H1 (cell line): ENCODE measurements at regions not wholly inside any gene's neighbourhood (a gene's known extent, or its start where the extent isn't known, plus 50 kb on each side); places are given as distances from the start of the nearest gene placed in this dataset.

Experiments used
- CTCF ChIA-PET: fragments of 300-600 bp; sonication (Branson Sonifier 250); formaldehyde crosslinking; loops from one replicate; lab custom pipeline; 2021; ENCODE audit not compliant: partially characterized antibody; lab: Charles Lee
- POLR2A ChIA-PET: fragments of 300-600 bp; sonication (Branson Sonifier 250); formaldehyde crosslinking; loops from one replicate; lab custom pipeline; 2021; ENCODE audit warnings: inconsistent platforms; ENCODE audit not compliant: partially characterized antibody; lab: Charles Lee
- DNase-seq, 2 experiments: peaks; one replicate each; pipeline versions ENCODE4 v3.0.0 to v3.0.0-alpha.2; 2010 to 2022; ENCODE audit warnings: low spot score in 2 of 2, low read depth in 1 of 2, mixed read lengths in 1 of 2
- FAIRE-seq: peaks from 2 replicates; lab custom pipeline; 2011; peaks lifted over from hg19 to GRCh38; lab: Jason Lieb, UNC
- H2AFZ ChIP-seq: 2 replicates; pipeline ENCODE4 v1.8.1; 2012; ENCODE audit warnings: low read length, inconsistent platforms
- H2AK5ac ChIP-seq: 2 replicates; pipeline ENCODE4 v1.6.1; 2013; ENCODE audit warnings: low read depth, low read length
- H2BK120ac ChIP-seq: replicated peaks from 2 replicates; pipeline ENCODE3; 2013; ENCODE audit warnings: low read depth, low read length, inconsistent platforms
- H2BK12ac ChIP-seq: 2 replicates; pipeline ENCODE4 v1.6.1; 2013; ENCODE audit warnings: low read depth, low read length
- H2BK15ac ChIP-seq: 2 replicates; pipeline ENCODE4 v1.6.1; 2013; ENCODE audit warnings: low read length
- H2BK20ac ChIP-seq: 2 replicates; pipeline ENCODE4 v1.6.1; 2013; ENCODE audit warnings: low read length
- H2BK5ac ChIP-seq: 2 replicates; pipeline ENCODE4 v1.6.1; 2013; ENCODE audit warnings: low read depth, low read length
- H3K14ac ChIP-seq: 2 replicates; pipeline ENCODE4 v1.6.1; 2013; ENCODE audit warnings: inconsistent platforms; ENCODE audit not compliant: insufficient read length
- H3K18ac ChIP-seq: 2 replicates; pipeline ENCODE4 v1.6.1; 2013; ENCODE audit warnings: low read length; ENCODE audit errors: extremely low read depth
- H3K23ac ChIP-seq: 2 replicates; pipeline ENCODE4 v1.6.1; 2013; ENCODE audit warnings: inconsistent platforms; ENCODE audit not compliant: insufficient read length
- H3K23me2 ChIP-seq: 2 replicates; pipeline ENCODE4 v1.6.1; 2013; ENCODE audit warnings: low read depth, low read length
- H3K27ac ChIP-seq: 2 replicates; pipeline ENCODE4 v1.6.1; 2011; ENCODE audit warnings: low read depth, low read length, inconsistent platforms
- H3K27me3 ChIP-seq, 4 experiments: replicated peaks in 1 of 4; 1 replicate in 1 of 4; 2 replicates in 3 of 4; pipeline versions ENCODE4 v1.6.1 to v1.8.1; 2011 to 2013; ENCODE audit warnings: low read length in 3 of 4, mild to moderate bottlenecking in 3 of 4, inconsistent platforms in 2 of 4, mixed read lengths in 2 of 4, moderate library complexity in 1 of 4; ENCODE audit not compliant: control insufficient read depth in 3 of 4, insufficient read depth in 3 of 4; ENCODE audit errors: extremely low read depth in 1 of 4
- H3K36me3 ChIP-seq, 4 experiments: 2 replicates each; pipeline versions ENCODE4 v1.6.1 to v1.8.1; 2011 to 2013; ENCODE audit warnings: mild to moderate bottlenecking in 4 of 4, low read length in 3 of 4, moderate library complexity in 2 of 4, control low read depth in 1 of 4, inconsistent platforms in 1 of 4; ENCODE audit not compliant: insufficient read depth in 4 of 4, control insufficient read depth in 2 of 4
- H3K4ac ChIP-seq: replicated peaks from 2 replicates; pipeline ENCODE3; 2013; ENCODE audit warnings: low read length, low read depth, mixed read lengths, inconsistent platforms; ENCODE audit not compliant: insufficient read length
- H3K4me1 ChIP-seq, 4 experiments: replicated peaks in 1 of 4; 1 replicate in 1 of 4; 2 replicates in 3 of 4; pipeline versions ENCODE4 v1.6.1 to v1.8.1; 2011 to 2013; ENCODE audit warnings: low read length in 3 of 4, inconsistent platforms in 2 of 4, mixed read lengths in 1 of 4; ENCODE audit not compliant: insufficient read depth in 4 of 4, control insufficient read depth in 3 of 4
- H3K4me2 ChIP-seq, 2 experiments: 2 replicates each; pipeline versions ENCODE4 v1.6.1 to v1.8.1; 2011 to 2013; ENCODE audit warnings: low read depth in 2 of 2, low read length in 2 of 2, control low read depth in 1 of 2, inconsistent platforms in 1 of 2, mild to moderate bottlenecking in 1 of 2; ENCODE audit not compliant: insufficient read depth in 1 of 2
- H3K4me3 ChIP-seq, 4 experiments: fragments of 200-600, 300-600 bp in 1 of 4; sonication (generic), shearing (Covaris generic), sonication (Bioruptor Twin) in 1 of 4; 2 replicates each; pipeline versions ENCODE4 v1.5.1 to v1.8.1; 2011 to 2016; ENCODE audit warnings: low read length in 4 of 4, low read depth in 3 of 4, control low read depth in 2 of 4, inconsistent platforms in 2 of 4, mild to moderate bottlenecking in 2 of 4, mixed read lengths in 1 of 4, moderate library complexity in 1 of 4; ENCODE audit not compliant: insufficient read depth in 2 of 4; ENCODE audit errors: extremely low read depth in 1 of 4
- H3K56ac ChIP-seq: replicated peaks from 2 replicates; pipeline ENCODE3; 2013; ENCODE audit warnings: low read depth, mild to moderate bottlenecking, mixed read lengths, low read length, inconsistent platforms; ENCODE audit not compliant: insufficient read length
- H3K79me1 ChIP-seq: 2 replicates; pipeline ENCODE4 v1.6.1; 2013; ENCODE audit warnings: low read depth, low read length, control low read depth
- H3K79me2 ChIP-seq, 2 experiments: 2 replicates each; pipeline versions ENCODE4 v1.6.1 to v1.8.1; 2012 to 2013; ENCODE audit warnings: low read length in 2 of 2, mild to moderate bottlenecking in 2 of 2, inconsistent platforms in 1 of 2; ENCODE audit not compliant: insufficient read depth in 2 of 2, control insufficient read depth in 1 of 2
- H3K9ac ChIP-seq, 4 experiments: replicated peaks in 1 of 4; 1 replicate in 1 of 4; 2 replicates in 3 of 4; pipeline versions ENCODE4 v1.6.1 to v1.8.1; 2011 to 2013; ENCODE audit warnings: low read depth in 3 of 4, low read length in 3 of 4, control low read depth in 2 of 4, mild to moderate bottlenecking in 2 of 4, moderate library complexity in 2 of 4, inconsistent platforms in 1 of 4; ENCODE audit errors: extremely low read depth in 1 of 4
- H3K9me3 ChIP-seq, 2 experiments: 2 replicates each; pipeline versions ENCODE4 v1.6.1 to v1.8.1; 2012 to 2013; ENCODE audit warnings: mild to moderate bottlenecking in 2 of 2, moderate library complexity in 2 of 2, control low read depth in 1 of 2, inconsistent platforms in 1 of 2, low read depth in 1 of 2, low read length in 1 of 2, mixed read lengths in 1 of 2; ENCODE audit not compliant: insufficient read depth in 2 of 2
- H4K20me1 ChIP-seq, 2 experiments: replicated peaks in 1 of 2; 2 replicates each; pipeline versions ENCODE3 to v1.8.1; 2011 to 2013; ENCODE audit warnings: inconsistent platforms in 2 of 2, low read length in 2 of 2, mild to moderate bottlenecking in 1 of 2; ENCODE audit not compliant: insufficient read depth in 2 of 2, control insufficient read depth in 1 of 2
- H4K5ac ChIP-seq: 2 replicates; pipeline ENCODE4 v1.6.1; 2013; ENCODE audit warnings: low read length, low read depth, mixed read lengths, inconsistent platforms; ENCODE audit not compliant: insufficient read length
- H4K8ac ChIP-seq: 2 replicates; pipeline ENCODE4 v1.8.0; 2013; ENCODE audit warnings: mild to moderate bottlenecking, moderate library complexity, low read length, inconsistent platforms; ENCODE audit not compliant: insufficient read depth; ENCODE audit errors: extremely low read depth
- H4K91ac ChIP-seq: replicated peaks from 2 replicates; pipeline ENCODE3; 2013; ENCODE audit warnings: low read length, mixed read lengths, inconsistent platforms; ENCODE audit not compliant: insufficient read length
- CHD1 ChIP-seq: IDR thresholded peaks from 2 replicates; pipeline ENCODE4 v1.6.1; 2012; ENCODE audit warnings: low read depth, low read length, improper control_type of control experiment
- GABPA ChIP-seq: IDR thresholded peaks from 2 replicates; pipeline ENCODE4 v1.6.1; 2011; ENCODE audit warnings: mild to moderate bottlenecking, low read length, moderate library complexity, borderline replicate concordance; ENCODE audit not compliant: insufficient read depth
- POLR2AphosphoS5 ChIP-seq: IDR thresholded peaks from 2 replicates; pipeline ENCODE4 v1.6.1; 2011; ENCODE audit warnings: low read depth, low read length
- RFX5 ChIP-seq: IDR thresholded peaks from 2 replicates; pipeline ENCODE4 v1.6.1; 2011; ENCODE audit warnings: low read depth, low read length, improper control_type of control experiment, borderline replicate concordance
- SP1 ChIP-seq: IDR thresholded peaks from 2 replicates; pipeline ENCODE4 v1.6.1; 2011; ENCODE audit warnings: low read depth, low read length
- TAF1 ChIP-seq: IDR thresholded peaks from 2 replicates; pipeline ENCODE4 v1.6.1; 2011; ENCODE audit warnings: mild to moderate bottlenecking, low read depth, low read length
- YY1 ChIP-seq: IDR thresholded peaks from 2 replicates; pipeline ENCODE4 v1.6.1; 2011; ENCODE audit warnings: low read depth, mild to moderate bottlenecking, low read length
- ZNF274 ChIP-seq: IDR thresholded peaks from 2 replicates; pipeline ENCODE4 v1.7.0; 2012; ENCODE audit warnings: low read length, borderline replicate concordance; ENCODE audit errors: extremely low read depth
- WGBS, 2 experiments: shearing (Covaris generic) in 1 of 2; methylation state at CpG; one replicate each; pipeline versions ENCODE4 v1.1.6 to v1.1.7; 2013 to 2015; ENCODE audit warnings: low lambda C conversion rate in 2 of 2, mixed read lengths in 2 of 2, inconsistent platforms in 1 of 2, low coverage in 1 of 2, missing lambda C conversion rate in 1 of 2; ENCODE audit not compliant: insufficient replicate concordance in 2 of 2, insufficient coverage in 1 of 2, insufficient read length in 1 of 2; ENCODE audit errors: extremely low coverage in 1 of 2, missing lambda C conversion rate in 1 of 2; 5-methylcytosine and 5-hydroxymethylcytosine counted together

DNA sequence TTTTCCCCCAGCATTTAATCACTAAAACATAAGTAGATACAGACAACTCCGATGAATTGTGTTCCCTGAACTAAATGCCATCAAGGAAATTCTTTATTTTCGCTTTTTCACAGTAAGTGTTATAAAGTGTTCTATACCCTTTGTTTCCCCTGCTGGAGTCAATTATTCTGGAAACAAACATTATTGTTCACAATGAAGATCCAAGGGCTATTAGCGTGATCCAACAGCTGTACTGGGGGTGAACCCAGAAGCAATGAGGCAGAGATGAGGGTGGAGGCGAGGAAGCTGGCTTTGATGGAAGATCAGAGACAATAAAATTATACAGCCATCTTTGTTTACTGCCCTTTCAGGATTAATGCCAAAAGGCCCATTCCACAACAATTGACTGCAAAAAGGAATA, 250.3 kb upstream of the IGF1R start:
- Histone ChIP-seq H2AK5ac (no peak overlapping the region), H3K23me2 (no peaks in the 10 kb centered on the region), H3K27ac (no peak overlapping the region), H3K4me1 (peaks cover 0 to 6% (median 0%) of the 10 kb centered on the region in 4 experiments; a peak in 3 of 7 replicates), H3K23ac (no peak overlapping the region), H3K4me3 (no peak overlapping the region), H3K79me2 (no peaks in the 10 kb centered on the region), H3K56ac (no peak overlapping the region), H4K5ac (no peak overlapping the region), H3K4me2 (no peak overlapping the region), H3K79me1 (no peaks in the 10 kb centered on the region), H3K27me3 (no peaks in the 10 kb centered on the region), H2BK15ac (no peak overlapping the region), H4K20me1 (no peaks in the 10 kb centered on the region), H2BK5ac (no peak overlapping the region), H4K8ac (no peak overlapping the region), H3K18ac (no peak overlapping the region), H3K4ac (peak overlapping the region; percentile 44), H3K14ac (no peak overlapping the region), H2AFZ (no peak overlapping the region), H3K36me3 (no peaks in the 10 kb centered on the region), H3K9me3 (no peaks in the 10 kb centered on the region; a peak in 1 of 4 replicates), H2BK120ac (no peak overlapping the region), H2BK20ac (no peak overlapping the region), H3K9ac (no peak overlapping the region), H2BK12ac (no peak overlapping the region), H4K91ac (no peak overlapping the region)
- ChIA-PET CTCF (interaction anchor here (0.8 to 1.7 kb wide), 4 partner anchors 21 to 220 kb away, joined by 3 to 4 read pairs (median 4); no protein-coding TSS in a partner anchor), POLR2A (no interaction called here)
- 96% methylated on average over 4 of the region's 4 CpGs; no CpG with 5 or more reads in 1 of the 2 experiments for WGBS, 2 experiments
- no peak for FAIRE-seq
- TF ChIP-seq YY1 = no peak
- no peak for TF ChIP-seq RFX5
- TF ChIP-seq TAF1 = no peak
- TF ChIP-seq CHD1 = no peak
- no peak for TF ChIP-seq ZNF274
- no peak for TF ChIP-seq POLR2AphosphoS5
- no peak for TF ChIP-seq GABPA
- TF ChIP-seq SP1 = no peak
- DNase-seq = no peak
